Peyer's patch (tissue), 4 donors: ENCODE measurements at regions not wholly inside any gene's neighbourhood (a gene's known extent, or its start where the extent isn't known, plus 50 kb on each side); places are given as distances from the start of the nearest gene placed in this dataset.

ENCODE experiments used
- DNase-seq, 3 donors: peaks; one replicate each; pipeline ENCODE4 v3.0.0-alpha.2; 2017 to 2019
- H3K27ac ChIP-seq, 4 donors: fragments of 200-600 bp; sonication (generic); one replicate each; pipeline ENCODE4 v1.5.1; 2016 to 2019
- H3K27me3 ChIP-seq, 2 donors: fragments of 200-600 bp; sonication (generic); one replicate each; pipeline ENCODE4 v1.5.1; 2019
- H3K36me3 ChIP-seq, 3 donors: fragments of 200-600 bp; sonication (generic); one replicate each; pipeline ENCODE4 v1.5.1; 2016 to 2019
- H3K4me1 ChIP-seq, 4 donors: fragments of 200-600 bp; sonication (generic); one replicate each; pipeline ENCODE4 v1.5.1; 2016 to 2019
- H3K4me3 ChIP-seq, 4 donors: fragments of 200-600 bp; sonication (generic); 1 replicate in 3 of 4; 2 replicates in 1 of 4; pipeline ENCODE4 v1.5.1; 2016 to 2019; ENCODE audit warnings: mild to moderate bottlenecking in 1 of 4
- H3K9me3 ChIP-seq, 4 donors: fragments of 200-600 bp; sonication (generic); one replicate each; pipeline ENCODE4 v1.5.1; 2016 to 2019; ENCODE audit warnings: mild to moderate bottlenecking in 1 of 4
- POLR2A ChIP-seq, 2 donors: fragments of 450-650 bp; IDR thresholded peaks; one replicate each; pipeline ENCODE4 v1.5.1; 2017; ENCODE audit warnings: antibody characterized with exemption in 2 of 2, mild to moderate bottlenecking in 2 of 2, moderate library complexity in 2 of 2
- TF ChIP-seq, protein P1 (sequence below), 6 experiments: fragments of 450-650 bp in 4 of 6; fragments of 200-600 bp in 2 of 6; sonication (generic) in 1 of 6; IDR thresholded peaks; one replicate each; pipeline ENCODE4 v1.5.1; 2017 to 2019; ENCODE audit warnings: antibody characterized with exemption in 6 of 6, mild to moderate bottlenecking in 3 of 6, moderate library complexity in 1 of 6

DNA sequence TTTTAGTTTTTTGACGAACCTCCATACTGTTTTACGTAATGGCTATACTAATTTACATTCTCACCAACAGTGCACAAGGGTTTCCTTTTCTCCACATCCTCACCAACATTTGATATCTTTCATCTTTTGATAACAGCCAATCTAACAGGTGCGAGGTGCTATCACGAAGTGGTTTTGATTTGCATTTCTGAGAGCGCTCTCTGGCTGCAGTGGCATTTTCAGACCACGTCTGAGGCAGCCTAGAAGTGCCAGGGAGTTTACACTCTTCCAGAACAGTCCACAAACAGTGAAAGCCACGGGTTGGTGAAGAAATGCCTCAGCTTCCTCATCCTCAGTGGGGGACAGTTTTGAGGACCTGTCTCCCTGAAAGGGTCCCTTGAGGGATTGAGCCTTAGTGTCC, 471.0 kb downstream of the BCOR start:
- Histone ChIP-seq H3K4me3 (no peak overlapping the region), H3K4me1 (no peaks in the 10 kb centered on the region), H3K9me3 (no peaks in the 10 kb centered on the region), H3K36me3 (no peaks in the 10 kb centered on the region), H3K27me3 (no peaks in the 10 kb centered on the region), H3K27ac (no peak overlapping the region)
- no peak for TF ChIP-seq POLR2A (IDR thresholded peaks at IDR 0.05)
- TF ChIP-seq, protein P1, sequence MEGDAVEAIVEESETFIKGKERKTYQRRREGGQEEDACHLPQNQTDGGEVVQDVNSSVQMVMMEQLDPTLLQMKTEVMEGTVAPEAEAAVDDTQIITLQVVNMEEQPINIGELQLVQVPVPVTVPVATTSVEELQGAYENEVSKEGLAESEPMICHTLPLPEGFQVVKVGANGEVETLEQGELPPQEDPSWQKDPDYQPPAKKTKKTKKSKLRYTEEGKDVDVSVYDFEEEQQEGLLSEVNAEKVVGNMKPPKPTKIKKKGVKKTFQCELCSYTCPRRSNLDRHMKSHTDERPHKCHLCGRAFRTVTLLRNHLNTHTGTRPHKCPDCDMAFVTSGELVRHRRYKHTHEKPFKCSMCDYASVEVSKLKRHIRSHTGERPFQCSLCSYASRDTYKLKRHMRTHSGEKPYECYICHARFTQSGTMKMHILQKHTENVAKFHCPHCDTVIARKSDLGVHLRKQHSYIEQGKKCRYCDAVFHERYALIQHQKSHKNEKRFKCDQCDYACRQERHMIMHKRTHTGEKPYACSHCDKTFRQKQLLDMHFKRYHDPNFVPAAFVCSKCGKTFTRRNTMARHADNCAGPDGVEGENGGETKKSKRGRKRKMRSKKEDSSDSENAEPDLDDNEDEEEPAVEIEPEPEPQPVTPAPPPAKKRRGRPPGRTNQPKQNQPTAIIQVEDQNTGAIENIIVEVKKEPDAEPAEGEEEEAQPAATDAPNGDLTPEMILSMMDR (IDR thresholded peaks at IDR 0.05), result no peak
- DNase-seq, result no peak

DNA sequence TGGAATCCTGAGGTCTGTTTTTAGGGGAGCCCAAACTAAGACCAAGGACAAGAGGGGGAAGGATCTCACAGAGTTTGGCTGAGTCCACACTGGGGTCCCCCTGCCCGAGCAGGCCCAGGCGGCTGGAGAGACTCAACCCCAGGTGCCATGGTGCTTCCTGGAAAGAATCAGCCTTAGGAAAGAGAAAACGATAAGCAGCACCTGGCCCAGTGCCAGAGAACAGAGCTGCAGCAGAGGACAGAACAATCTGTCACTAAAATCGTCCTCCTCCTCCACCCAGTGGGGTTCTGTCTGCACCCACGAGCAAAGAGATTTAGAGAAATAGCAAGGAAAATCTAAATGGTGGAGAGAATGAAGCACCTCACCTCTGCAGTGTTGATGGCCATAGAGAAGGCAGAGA, 470.5 kb downstream of the BCOR start:
- Histone ChIP-seq H3K27me3 (no peaks in the 10 kb centered on the region), H3K9me3 (no peaks in the 10 kb centered on the region), H3K4me3 (no peak overlapping the region), H3K4me1 (no peaks in the 10 kb centered on the region), H3K27ac (no peak overlapping the region), H3K36me3 (no peaks in the 10 kb centered on the region)
- TF ChIP-seq, protein P1 (IDR thresholded peaks at IDR 0.05), result no peak
- TF ChIP-seq POLR2A (IDR thresholded peaks at IDR 0.05), result no peak
- DNase-seq, result no peak

DNA sequence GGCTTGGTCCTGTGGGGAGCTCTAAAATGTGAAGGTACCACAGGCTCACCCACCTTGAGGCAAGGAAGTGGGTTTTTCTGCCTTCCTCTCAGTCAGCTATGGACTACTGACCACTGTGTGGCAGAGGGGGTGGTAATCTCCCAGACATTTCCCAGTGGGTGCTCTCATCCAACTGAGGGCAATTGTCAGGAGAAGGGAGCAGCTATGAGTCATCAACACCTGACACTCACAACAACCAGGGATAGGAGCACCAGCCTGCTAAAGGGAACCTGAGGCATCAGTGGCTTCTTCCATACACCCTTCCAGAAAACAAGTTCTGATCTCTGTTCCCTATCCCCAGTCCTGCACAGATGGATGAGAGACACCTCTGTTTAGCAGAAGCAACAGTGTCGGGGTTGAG, 468.8 kb downstream of the BCOR start:
- no peaks in the 10 kb centered on the region for H3K27me3 ChIP-seq
- no peak for TF ChIP-seq POLR2A (IDR thresholded peaks at IDR 0.05)
- TF ChIP-seq, protein P1 (IDR thresholded peaks at IDR 0.05), result no peak
- H3K9me3 ChIP-seq, result no peaks in the 10 kb centered on the region
- DNase-seq, result no peak
- no peaks in the 10 kb centered on the region for H3K4me1 ChIP-seq
- no peaks in the 10 kb centered on the region for H3K36me3 ChIP-seq
- H3K4me3 ChIP-seq, result no peak overlapping the region
- H3K27ac ChIP-seq, result no peak overlapping the region

DNA sequence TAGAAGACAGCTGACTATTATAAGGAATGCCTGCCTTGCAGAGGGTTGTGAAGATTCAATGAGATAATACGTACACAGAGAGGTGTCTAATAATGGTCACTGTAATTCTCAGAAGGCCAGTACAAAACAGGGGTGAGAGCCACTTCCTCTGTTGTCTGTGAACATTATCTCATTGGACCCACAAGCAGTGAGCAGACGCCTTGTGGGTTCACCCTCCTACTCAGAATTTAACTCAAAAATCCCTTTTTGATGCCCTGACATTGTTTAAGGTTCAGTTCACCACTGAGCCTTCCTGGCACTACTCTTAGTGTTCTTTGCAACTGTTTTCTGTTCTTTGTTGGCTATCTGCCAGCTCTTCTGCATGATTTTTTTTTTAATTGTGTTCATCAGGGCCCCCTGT, 467.4 kb downstream of the BCOR start:
- Histone ChIP-seq H3K27ac (no peak overlapping the region), H3K36me3 (no peaks in the 10 kb centered on the region), H3K27me3 (no peaks in the 10 kb centered on the region), H3K4me3 (no peak overlapping the region), H3K4me1 (no peaks in the 10 kb centered on the region), H3K9me3 (no peaks in the 10 kb centered on the region)
- no peak for DNase-seq
- TF ChIP-seq POLR2A (IDR thresholded peaks at IDR 0.05), result no peak
- TF ChIP-seq, protein P1 (IDR thresholded peaks at IDR 0.05), result no peak

DNA sequence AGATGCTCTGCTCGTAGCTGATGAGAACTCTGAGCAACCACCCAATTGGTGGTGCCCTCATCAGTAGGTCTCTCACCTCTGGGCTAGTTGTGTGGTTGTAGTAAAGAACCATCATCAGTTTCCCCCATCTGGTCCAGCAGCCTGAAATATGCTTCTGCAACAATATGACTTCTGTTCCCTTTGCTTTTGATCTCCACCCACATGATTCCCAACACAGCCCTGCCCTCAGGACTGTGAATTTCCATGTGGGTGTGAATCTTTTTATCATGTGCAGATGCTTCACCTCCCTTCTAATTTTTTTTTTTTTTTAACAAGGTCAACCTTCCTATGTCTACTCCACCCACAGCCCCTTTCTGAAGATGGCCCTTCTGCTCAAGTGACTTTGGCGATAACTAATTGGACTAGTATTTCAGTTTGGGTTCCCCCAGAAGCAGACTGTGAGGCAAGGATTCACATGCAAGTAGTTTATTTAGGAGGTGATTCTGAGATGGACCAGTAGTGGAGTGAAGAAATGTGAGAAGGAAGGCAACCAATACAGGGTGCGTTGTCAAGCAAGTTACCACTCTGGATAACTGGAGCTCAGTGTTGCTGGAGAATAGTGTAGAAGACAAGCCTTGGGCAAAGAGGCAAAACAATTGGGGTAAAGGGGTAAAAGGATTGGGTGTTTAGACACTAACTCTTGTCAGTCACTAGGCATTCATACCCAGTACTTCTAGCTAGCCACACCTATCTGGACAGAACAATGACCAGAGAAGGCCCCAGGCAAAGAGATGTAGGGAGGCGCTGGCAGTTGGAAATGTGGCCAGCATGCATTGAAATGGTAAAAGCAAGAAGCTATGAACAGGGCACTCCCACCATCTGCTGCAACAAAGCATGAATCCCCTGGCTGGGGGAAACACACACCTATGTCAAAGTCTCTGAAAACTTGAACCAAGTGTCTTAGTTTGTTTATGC, 466.2 kb downstream of the BCOR start:
- TF ChIP-seq, protein P1 (IDR thresholded peaks at IDR 0.05), result no peak
- TF ChIP-seq POLR2A (IDR thresholded peaks at IDR 0.05), result no peak
- no peaks in the 10 kb centered on the region for H3K36me3 ChIP-seq
- no peaks in the 10 kb centered on the region for H3K9me3 ChIP-seq
- no peak overlapping the region for H3K27ac ChIP-seq
- no peaks in the 10 kb centered on the region for H3K4me1 ChIP-seq
- no peak overlapping the region for H3K4me3 ChIP-seq
- H3K27me3 ChIP-seq, result no peaks in the 10 kb centered on the region
- no peak for DNase-seq
